ENCODE measurements at regions not wholly inside any gene's neighbourhood (a gene's known extent, or its start where the extent isn't known, plus 50 kb on each side); places are given as distances from the start of the nearest gene placed in this dataset.

- no peaks in the 10 kb centered on the region for H3K4me1 Mint-ChIP-seq (ENCODE audit: low read depth)
- H3K9me3 Mint-ChIP-seq (ENCODE audit: low read depth), result peaks cover 3% of the 10 kb centered on the region
- no peaks in the 10 kb centered on the region for H3K36me3 Mint-ChIP-seq (ENCODE audit: low read depth)
- no peak overlapping the region for H3K4me3 Mint-ChIP-seq (ENCODE audit: unreplicated experiment)
- DNase-seq (ENCODE audit: low spot score), result no peak
- peaks cover 4% of the 10 kb centered on the region for H3K27me3 Mint-ChIP-seq (ENCODE audit: low read depth)
- TF ChIP-seq CTCF (IDR thresholded peaks at IDR 0.05), result no peak
- H3K27ac Mint-ChIP-seq (ENCODE audit: unreplicated experiment), result no peak overlapping the region
Measured at GRCh38 chr7:117986645-117987269, 113.5 kb upstream of the CTTNBP2 start.

GRCh38 chr7:117990834-117991233 lies 117.6 kb upstream of the CTTNBP2 start:
- no peak for TF ChIP-seq CTCF (IDR thresholded peaks at IDR 0.05)
- no peak overlapping the region for H3K4me3 Mint-ChIP-seq (ENCODE audit: unreplicated experiment)

GRCh38 chr7:117992635-117993376 lies 119.6 kb upstream of the CTTNBP2 start:
- no peak for TF ChIP-seq CTCF (IDR thresholded peaks at IDR 0.05)
- H3K4me3 Mint-ChIP-seq (ENCODE audit: unreplicated experiment), result no peak overlapping the region
- H3K27ac Mint-ChIP-seq (ENCODE audit: unreplicated experiment), result no peak overlapping the region
- no peaks in the 10 kb centered on the region for H3K36me3 Mint-ChIP-seq (ENCODE audit: low read depth)
- DNase-seq (ENCODE audit: low spot score), result no peak
- H3K4me1 Mint-ChIP-seq (ENCODE audit: low read depth), result peaks cover 19% of the 10 kb centered on the region
- no peaks in the 10 kb centered on the region for H3K27me3 Mint-ChIP-seq (ENCODE audit: low read depth)
- H3K9me3 Mint-ChIP-seq (ENCODE audit: low read depth), result no peaks in the 10 kb centered on the region

More at GRCh38 chr7:117990834-117991233, 117.6 kb upstream of the CTTNBP2 start:
- no peak overlapping the region for H3K27ac Mint-ChIP-seq (ENCODE audit: unreplicated experiment)
- no peak for DNase-seq (ENCODE audit: low spot score)
- peaks cover 3% of the 10 kb centered on the region for H3K4me1 Mint-ChIP-seq (ENCODE audit: low read depth)
- no peaks in the 10 kb centered on the region for H3K9me3 Mint-ChIP-seq (ENCODE audit: low read depth)
- H3K27me3 Mint-ChIP-seq (ENCODE audit: low read depth), result no peaks in the 10 kb centered on the region
- no peaks in the 10 kb centered on the region for H3K36me3 Mint-ChIP-seq (ENCODE audit: low read depth)

- Mint-ChIP-seq H3K4me3 (ENCODE audit: unreplicated experiment) (no peak overlapping the region), H3K36me3 (ENCODE audit: low read depth) (no peaks in the 10 kb centered on the region), H3K9me3 (ENCODE audit: low read depth) (no peaks in the 10 kb centered on the region), H3K27me3 (ENCODE audit: low read depth) (no peaks in the 10 kb centered on the region), H3K4me1 (ENCODE audit: low read depth) (peaks cover 26% of the 10 kb centered on the region), H3K27ac (ENCODE audit: unreplicated experiment) (no peak overlapping the region)
- no peak for DNase-seq (ENCODE audit: low spot score)
- TF ChIP-seq CTCF (IDR thresholded peaks at IDR 0.05), result peak; percentile 76
Measured at GRCh38 chr7:117993377-117994003, 120.2 kb upstream of the CTTNBP2 start.

GRCh38 chr7:117995850-117996650 lies 122.8 kb upstream of the CTTNBP2 start:
- Mint-ChIP-seq H3K9me3 (ENCODE audit: low read depth) (no peaks in the 10 kb centered on the region), H3K27ac (ENCODE audit: unreplicated experiment) (no peak overlapping the region), H3K4me3 (ENCODE audit: unreplicated experiment) (no peak overlapping the region), H3K36me3 (ENCODE audit: low read depth) (no peaks in the 10 kb centered on the region), H3K4me1 (ENCODE audit: low read depth) (peaks cover 39% of the 10 kb centered on the region), H3K27me3 (ENCODE audit: low read depth) (no peaks in the 10 kb centered on the region)
- DNase-seq (ENCODE audit: low spot score), result no peak
- TF ChIP-seq CTCF (IDR thresholded peaks at IDR 0.05), result no peak

All from chondrocyte (in vitro differentiated cells).